A673 (cell line): ENCODE measurements at regions not wholly inside any gene's neighbourhood (a gene's known extent, or its start where the extent isn't known, plus 50 kb on each side); places are given as distances from the start of the nearest gene placed in this dataset.

Source experiments
- BruUV-seq: library from RNA; stranded (reverse); fragments of 400-500 nt; replicated peaks from 2 replicates; lab custom pipeline; 2021; lab: Mats Ljungman, UMichigan
- CTCF ChIA-PET: fragments of 300-600 bp; sonication (Branson Sonifier 250); formaldehyde crosslinking; loops from one replicate; lab custom pipeline; 2022; ENCODE audit warnings: antibody characterized with exemption; lab: Charles Lee
- POLR2A ChIA-PET: fragments of 300-600 bp; sonication (Branson Sonifier 250); formaldehyde crosslinking; loops from one replicate; lab custom pipeline; 2022; ENCODE audit warnings: antibody characterized with exemption; ENCODE audit not compliant: low non-redundant PET; lab: Charles Lee
- DNase-seq: peaks from one replicate; pipeline ENCODE4 v3.0.0-alpha.2; 2015; ENCODE audit warnings: low spot score
- H3K27ac ChIP-seq: fragments of 200-600 bp; sonication (generic); 2 replicates; pipeline ENCODE4 v1.5.1; 2016; ENCODE audit warnings: mixed run types, low read depth, mild to moderate bottlenecking, mixed read lengths, antibody characterized with exemption, low read length; ENCODE audit not compliant: poor library complexity, severe bottlenecking
- H3K27me3 ChIP-seq: fragments of 200-600 bp; sonication (generic); replicated peaks from 2 replicates; pipeline ENCODE4 v1.6.1; 2017; ENCODE audit warnings: mixed run types, low read depth, mild to moderate bottlenecking, mixed read lengths, antibody characterized with exemption, low read length; ENCODE audit not compliant: insufficient read depth, poor library complexity
- H3K36me3 ChIP-seq: fragments of 200-600 bp; sonication (generic); 2 replicates; pipeline ENCODE4 v1.6.1; 2016; ENCODE audit warnings: mixed run types, mild to moderate bottlenecking, mixed read lengths, antibody characterized with exemption, low read length; ENCODE audit not compliant: insufficient read depth, poor library complexity, severe bottlenecking
- H3K4me1 ChIP-seq: fragments of 200-600 bp; sonication (generic); 2 replicates; pipeline ENCODE4 v1.6.1; 2017; ENCODE audit warnings: mixed run types, mild to moderate bottlenecking, mixed read lengths, antibody characterized with exemption, low read length; ENCODE audit not compliant: insufficient read depth, poor library complexity, severe bottlenecking
- H3K4me3 ChIP-seq: fragments of 200-600 bp; sonication (generic); 2 replicates; pipeline ENCODE4 v1.5.1; 2016; ENCODE audit warnings: low read depth, mixed run types, mild to moderate bottlenecking, mixed read lengths, low read length; ENCODE audit not compliant: poor library complexity, severe bottlenecking
- H3K9me3 ChIP-seq: fragments of 200-600 bp; sonication (generic); 2 replicates; pipeline ENCODE4 v1.6.1; 2016; ENCODE audit warnings: mixed run types, low read depth, mild to moderate bottlenecking, mixed read lengths, antibody characterized with exemption, low read length; ENCODE audit not compliant: poor library complexity, severe bottlenecking
- EZH2 ChIP-seq: fragments of 200-600 bp; sonication (generic); IDR thresholded peaks from 2 replicates; pipeline ENCODE4 v1.6.1; 2017; ENCODE audit warnings: borderline replicate concordance, low read depth, mild to moderate bottlenecking, mixed read lengths, antibody characterized with exemption, low read length; ENCODE audit not compliant: poor library complexity, severe bottlenecking
- intact Hi-C: fragments of 100-400 bp; cut with micrococcal nuclease; formaldehyde crosslinking; loops from one replicate; pipeline ENCODE4 v1.10.0; 2022; ENCODE audit not compliant: unreplicated experiment
- TF ChIP-seq, protein P1 (sequence below): fragments of 300-800, 200-600 bp; sonication (generic); conservative IDR thresholded peaks from 2 replicates; pipeline ENCODE4 v1.5.1; 2017; ENCODE audit warnings: low read depth, mild to moderate bottlenecking, antibody characterized with exemption, low read length, moderate library complexity, mixed read lengths

DNA sequence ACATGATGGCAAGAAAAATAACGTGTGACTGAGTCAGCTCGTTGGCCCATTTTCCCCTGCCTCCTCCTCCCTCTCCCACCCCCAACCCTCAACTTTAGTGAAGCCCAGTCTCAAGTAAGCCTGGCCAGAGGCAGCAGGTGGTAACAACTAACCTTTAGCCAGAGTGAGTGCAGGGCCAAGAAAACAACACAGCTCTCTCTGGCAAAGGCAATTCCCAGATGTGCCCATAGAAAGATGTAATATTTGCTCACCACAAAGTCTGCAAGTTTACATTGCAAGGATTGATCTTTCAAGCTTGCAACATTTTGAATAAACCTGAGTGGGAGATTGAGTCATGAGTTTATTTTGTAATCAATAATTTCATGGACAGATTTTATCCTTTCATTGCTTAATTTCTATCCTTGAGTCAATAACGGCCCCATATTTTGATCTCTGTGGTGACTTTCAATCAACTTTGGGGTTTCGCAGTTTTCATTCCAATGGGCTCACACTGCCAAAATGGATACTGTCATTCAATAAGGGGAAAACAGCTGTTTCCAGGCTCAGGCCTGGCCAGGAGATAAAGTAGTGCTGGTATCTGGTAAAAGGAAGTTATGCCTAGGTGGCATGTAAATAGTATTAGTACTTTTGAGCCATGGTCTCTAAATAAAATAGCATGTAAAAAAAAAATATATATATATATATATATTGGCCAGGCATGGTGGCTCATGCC lies 130.7 kb upstream of the TMEM164 start:
- H3K36me3 ChIP-seq: no peaks in the 10 kb centered on the region
- H3K27me3 ChIP-seq: no peaks in the 10 kb centered on the region
- DNase-seq: no peak
- H3K9me3 ChIP-seq: no peaks in the 10 kb centered on the region
- no peaks in the 10 kb centered on the region for H3K4me1 ChIP-seq
- no peak overlapping the region for H3K4me3 ChIP-seq
- no peak for TF ChIP-seq EZH2
- TF ChIP-seq, protein P1, sequence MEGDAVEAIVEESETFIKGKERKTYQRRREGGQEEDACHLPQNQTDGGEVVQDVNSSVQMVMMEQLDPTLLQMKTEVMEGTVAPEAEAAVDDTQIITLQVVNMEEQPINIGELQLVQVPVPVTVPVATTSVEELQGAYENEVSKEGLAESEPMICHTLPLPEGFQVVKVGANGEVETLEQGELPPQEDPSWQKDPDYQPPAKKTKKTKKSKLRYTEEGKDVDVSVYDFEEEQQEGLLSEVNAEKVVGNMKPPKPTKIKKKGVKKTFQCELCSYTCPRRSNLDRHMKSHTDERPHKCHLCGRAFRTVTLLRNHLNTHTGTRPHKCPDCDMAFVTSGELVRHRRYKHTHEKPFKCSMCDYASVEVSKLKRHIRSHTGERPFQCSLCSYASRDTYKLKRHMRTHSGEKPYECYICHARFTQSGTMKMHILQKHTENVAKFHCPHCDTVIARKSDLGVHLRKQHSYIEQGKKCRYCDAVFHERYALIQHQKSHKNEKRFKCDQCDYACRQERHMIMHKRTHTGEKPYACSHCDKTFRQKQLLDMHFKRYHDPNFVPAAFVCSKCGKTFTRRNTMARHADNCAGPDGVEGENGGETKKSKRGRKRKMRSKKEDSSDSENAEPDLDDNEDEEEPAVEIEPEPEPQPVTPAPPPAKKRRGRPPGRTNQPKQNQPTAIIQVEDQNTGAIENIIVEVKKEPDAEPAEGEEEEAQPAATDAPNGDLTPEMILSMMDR: no peak
- intact Hi-C loops: no loop called here
- CTCF ChIA-PET: no interaction called here
- POLR2A ChIA-PET: no interaction called here
- no peak overlapping the region for H3K27ac ChIP-seq
- no TSS peak for BruUV-seq

- CTCF ChIA-PET: no interaction called here
- no peak overlapping the region for H3K27ac ChIP-seq
- no peak for DNase-seq
- H3K9me3 ChIP-seq: no peaks in the 10 kb centered on the region
- no peaks in the 10 kb centered on the region for H3K27me3 ChIP-seq
- POLR2A ChIA-PET: no interaction called here
- no peak overlapping the region for H3K4me3 ChIP-seq
- TF ChIP-seq EZH2: no peak
- TF ChIP-seq, protein P1: no peak
- intact Hi-C loops: no loop called here
- no peaks in the 10 kb centered on the region for H3K36me3 ChIP-seq
- H3K4me1 ChIP-seq: peaks cover 2% of the 10 kb centered on the region
- BruUV-seq: no TSS peak
Measured at GRCh38 chrX:109873574-109873973, 129.3 kb upstream of the TMEM164 start.

- no peaks in the 10 kb centered on the region for H3K27me3 ChIP-seq
- H3K4me3 ChIP-seq: no peak overlapping the region
- no peak overlapping the region for H3K27ac ChIP-seq
- H3K9me3 ChIP-seq: no peaks in the 10 kb centered on the region
- DNase-seq: no peak
- ChIA-PET CTCF (no interaction called here), POLR2A (no interaction called here)
- TF ChIP-seq, protein P1: no peak
- no peak for TF ChIP-seq EZH2
- peaks cover 5% of the 10 kb centered on the region for H3K4me1 ChIP-seq
- H3K36me3 ChIP-seq: no peaks in the 10 kb centered on the region
- intact Hi-C loops: no loop called here
- BruUV-seq: no TSS peak
Measured at GRCh38 chrX:109873983-109874382, 128.9 kb upstream of the TMEM164 start.
